Heart left ventricle (tissue), 16 donors: ENCODE measurements at regions not wholly inside any gene's neighbourhood (a gene's known extent, or its start where the extent isn't known, plus 50 kb on each side); places are given as distances from the start of the nearest gene placed in this dataset.
"Not testable (repeated sequence)": the region's sequence is repeated elsewhere in the genome, so short reads cannot be mapped to it uniquely, and the experiment has no call there.

Source experiments
- ATAC-seq, 4 donors: fragments of 200-7000 bp; cut with Tn5 transposase; one replicate each; pipeline ENCODE4 v1.9.1; 2020 to 2022; ENCODE audit warnings: moderate library complexity in 4 of 4, mild to moderate bottlenecking in 3 of 4, moderate number of reproducible peaks in 1 of 4
- DNase-seq, 5 donors: peaks; one replicate each; pipeline ENCODE4 v3.0.0-alpha.2; 2020
- H3K27ac ChIP-seq, 12 donors: fragments of 200-600 bp; sonication (generic) in 4 of 12; one replicate each; pipeline versions ENCODE4 v1.5.0 to v1.8.0; 2016 to 2022; ENCODE audit warnings: mild to moderate bottlenecking in 2 of 12
- H3K27me3 ChIP-seq, 9 donors: fragments of 200-600 bp; sonication (generic) in 2 of 9; one replicate each; pipeline versions ENCODE4 v1.5.1 to v1.8.0; 2016 to 2022; ENCODE audit warnings: mild to moderate bottlenecking in 3 of 9
- H3K36me3 ChIP-seq, 9 donors: fragments of 200-600 bp; sonication (generic) in 2 of 9; one replicate each; pipeline versions ENCODE4 v1.5.0 to v1.8.0; 2018 to 2022; ENCODE audit warnings: mild to moderate bottlenecking in 2 of 9
- H3K4me1 ChIP-seq, 12 donors: fragments of 200-600 bp; sonication (generic) in 4 of 12; one replicate each; pipeline versions ENCODE4 v1.5.0 to v1.8.0; 2016 to 2022; ENCODE audit warnings: mild to moderate bottlenecking in 3 of 12
- H3K4me3 ChIP-seq, 12 donors: fragments of 200-600 bp; sonication (generic) in 4 of 12; one replicate each; pipeline versions ENCODE4 v1.5.0 to v1.8.0; 2017 to 2022; ENCODE audit warnings: mild to moderate bottlenecking in 9 of 12, moderate library complexity in 4 of 12
- H3K9me3 ChIP-seq, 12 donors: fragments of 200-600 bp; sonication (generic) in 4 of 12; one replicate each; pipeline versions ENCODE4 v1.5.0 to v1.8.0; 2016 to 2022; ENCODE audit warnings: mild to moderate bottlenecking in 1 of 12
- POLR2A ChIP-seq, 2 donors: fragments of 450-650 bp; IDR thresholded peaks; one replicate each; pipeline ENCODE4 v1.6.1; 2017; ENCODE audit warnings: antibody characterized with exemption in 2 of 2, mild to moderate bottlenecking in 2 of 2, moderate library complexity in 2 of 2
- WGBS, 4 donors: extraction: QIAGEN DNeasy Blood & Tissue Kit in 2 of 4; methylation state at CpG; one replicate each; pipeline versions ENCODE4 v1.1.5 to v1.1.7; 2013 to 2018; 5-methylcytosine and 5-hydroxymethylcytosine counted together
- intact Hi-C, 10 donors: fragments of 100-400 bp; cut with DNase I; formaldehyde crosslinking; loops; one replicate each; pipeline versions ENCODE4 v1.11.1 to v1.14.2; 2022
- TF ChIP-seq, protein P1 (sequence below), 12 donors: fragments of 200-600 bp; sonication (generic) in 4 of 12; IDR thresholded peaks; one replicate each; pipeline versions ENCODE4 v1.5.0 to v1.8.0; 2018 to 2022; ENCODE audit warnings: antibody characterized with exemption in 12 of 12, mild to moderate bottlenecking in 5 of 12
- donor health status: ischemic (EF 13 %, LVEDD 7.1; RV severe dilation, severe dysfunction).
- donor health status: healthy with polysubstance abuse.
- donor health status: DM: no; HTN: yes; CAD: no.
- donor health status: DM: no; HTN: no; CAD: no.
- donor health status: ischemic (EF 25% LVEDD 6.9; RV normal size, moderate dysfunction).
- donor health status: ischemic (EF 25% LVEDD 5.7; RV mildly dilated, moderate dysfunction).
- donor health status: healthy.
- donor health status: DM: yes; HTN: yes; CAD: no.
- donor health status: ischemic (EF 35%, LVEDD 5.7; RV mildly dilated, moderate dysfunction).
- donor health status: nonischemic (EF 11% LVEDD 7.7; RV severe dilation, severe dysfunction).
- donor health status: DM: yes; HTN: yes; CAD: no.
- donor health status: PGD.
- donor health status: ischemic (EF 29% LVEDD 5.4; RV normal size, mild dysfunction).
- donor health status: nonischemic (EF 23%, LVEDD 6.1; RV moderate dilation, normal function).

DNA sequence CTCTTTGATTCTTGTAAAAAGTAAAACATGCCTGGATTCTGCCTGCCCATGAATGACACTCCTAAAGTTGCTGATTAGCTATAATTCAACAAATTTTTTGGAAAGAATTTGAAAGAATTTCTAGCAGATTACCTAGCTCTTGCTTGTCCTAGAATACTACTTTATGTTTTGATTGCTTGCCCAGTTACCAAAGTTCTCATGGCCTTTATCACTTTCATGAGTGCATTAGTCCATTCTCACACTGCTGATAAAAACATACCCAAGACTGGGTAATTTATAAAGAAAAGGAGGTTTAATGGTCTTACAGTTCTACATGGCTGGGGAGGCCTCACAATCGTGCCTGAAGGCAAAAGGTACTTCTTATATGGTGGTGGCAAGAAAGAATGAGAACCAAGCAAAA is 1137.3 kb downstream of the SORCS1 start:
- no peaks in the 10 kb centered on the region for H3K36me3 ChIP-seq
- DNase-seq (no peak), ATAC-seq (no peak)
- intact Hi-C loops = no loop called here
- no peaks in the 10 kb centered on the region for H3K27me3 ChIP-seq
- WGBS, 4 donors = 47 to 56% (median 54%) methylated on average over 1 of the region's 1 CpG
- no peak overlapping the region for H3K4me3 ChIP-seq
- H3K27ac ChIP-seq = no peak overlapping the region
- TF ChIP-seq POLR2A (IDR thresholded peaks at IDR 0.05) = no peak
- TF ChIP-seq, protein P1, sequence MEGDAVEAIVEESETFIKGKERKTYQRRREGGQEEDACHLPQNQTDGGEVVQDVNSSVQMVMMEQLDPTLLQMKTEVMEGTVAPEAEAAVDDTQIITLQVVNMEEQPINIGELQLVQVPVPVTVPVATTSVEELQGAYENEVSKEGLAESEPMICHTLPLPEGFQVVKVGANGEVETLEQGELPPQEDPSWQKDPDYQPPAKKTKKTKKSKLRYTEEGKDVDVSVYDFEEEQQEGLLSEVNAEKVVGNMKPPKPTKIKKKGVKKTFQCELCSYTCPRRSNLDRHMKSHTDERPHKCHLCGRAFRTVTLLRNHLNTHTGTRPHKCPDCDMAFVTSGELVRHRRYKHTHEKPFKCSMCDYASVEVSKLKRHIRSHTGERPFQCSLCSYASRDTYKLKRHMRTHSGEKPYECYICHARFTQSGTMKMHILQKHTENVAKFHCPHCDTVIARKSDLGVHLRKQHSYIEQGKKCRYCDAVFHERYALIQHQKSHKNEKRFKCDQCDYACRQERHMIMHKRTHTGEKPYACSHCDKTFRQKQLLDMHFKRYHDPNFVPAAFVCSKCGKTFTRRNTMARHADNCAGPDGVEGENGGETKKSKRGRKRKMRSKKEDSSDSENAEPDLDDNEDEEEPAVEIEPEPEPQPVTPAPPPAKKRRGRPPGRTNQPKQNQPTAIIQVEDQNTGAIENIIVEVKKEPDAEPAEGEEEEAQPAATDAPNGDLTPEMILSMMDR (IDR thresholded peaks at IDR 0.05) = no peak
- no peaks in the 10 kb centered on the region for H3K4me1 ChIP-seq
- no peaks in the 10 kb centered on the region for H3K9me3 ChIP-seq

DNA sequence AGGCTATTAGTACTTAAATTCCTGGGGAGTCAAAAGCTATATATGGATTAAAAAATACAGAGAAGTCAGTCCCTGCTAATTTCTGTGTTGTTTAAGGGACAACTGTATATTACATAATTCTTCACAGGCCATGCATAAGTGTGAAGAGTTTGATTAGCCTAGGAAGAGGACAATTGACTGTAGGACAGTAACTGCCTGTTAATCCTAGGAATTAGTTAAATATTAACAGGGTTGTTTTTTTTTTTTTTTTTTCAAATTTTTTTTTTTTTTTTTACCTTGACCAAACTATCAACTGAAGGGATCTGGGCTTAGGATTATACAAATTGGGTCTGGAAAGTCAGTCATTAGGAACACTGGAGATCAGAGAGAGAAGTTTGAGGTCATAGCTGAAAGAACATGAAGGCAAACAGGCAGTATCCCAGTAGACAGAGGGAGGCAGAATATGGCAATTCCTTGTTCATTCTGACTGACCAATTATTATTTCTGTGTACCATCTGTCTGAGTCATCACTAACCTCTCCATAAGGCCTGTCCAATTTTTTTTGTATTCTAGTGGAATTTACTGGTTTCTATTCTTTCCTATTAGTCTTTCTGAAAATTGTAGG is 1139.2 kb downstream of the SORCS1 start:
- H3K36me3 ChIP-seq = no peaks in the 10 kb centered on the region
- intact Hi-C loops = no loop called here
- ATAC-seq = no peak

DNA sequence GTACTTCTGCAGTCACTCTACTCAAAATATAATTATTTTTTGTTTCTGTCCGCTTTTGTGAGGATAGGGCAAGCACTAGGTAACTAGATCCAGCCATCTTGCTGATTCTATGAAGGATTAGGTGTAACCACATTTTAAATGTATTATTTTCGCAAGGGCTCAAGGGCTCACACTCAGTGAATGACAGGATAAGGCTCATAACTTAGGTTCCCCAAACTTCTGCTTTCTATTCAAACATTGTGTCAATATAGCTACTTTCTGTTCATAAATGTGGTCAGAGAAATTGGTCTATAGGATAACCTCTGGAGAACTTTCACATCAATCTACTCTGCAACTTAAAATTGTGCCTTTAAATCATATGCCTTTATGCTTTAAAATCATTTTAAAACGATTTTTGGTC is 1141.2 kb downstream of the SORCS1 start:
- 68 to 78% (median 70%) methylated on average over 3 of the region's 3 CpGs for WGBS, 4 donors
- TF ChIP-seq POLR2A (IDR thresholded peaks at IDR 0.05) = no peak
- TF ChIP-seq, protein P1 (IDR thresholded peaks at IDR 0.05) = no peak
- intact Hi-C loops = no loop called here
- DNase-seq (no peak), ATAC-seq (no peak)
- no peaks in the 10 kb centered on the region for H3K36me3 ChIP-seq
- H3K4me3 ChIP-seq = no peak overlapping the region
- no peaks in the 10 kb centered on the region for H3K4me1 ChIP-seq
- H3K27ac ChIP-seq = no peak overlapping the region
- H3K9me3 ChIP-seq = no peaks in the 10 kb centered on the region
- no peaks in the 10 kb centered on the region for H3K27me3 ChIP-seq

More for the DNA sequence above, 1139.2 kb downstream of the SORCS1 start:
- Histone ChIP-seq H3K9me3 (no peaks in the 10 kb centered on the region), H3K27ac (no peak overlapping the region), H3K4me1 (no peaks in the 10 kb centered on the region), H3K4me3 (no peak overlapping the region), H3K27me3 (no peaks in the 10 kb centered on the region)
- DNase-seq = no peak
- TF ChIP-seq, protein P1 (IDR thresholded peaks at IDR 0.05) = no peak
- no peak for TF ChIP-seq POLR2A (IDR thresholded peaks at IDR 0.05)

DNA sequence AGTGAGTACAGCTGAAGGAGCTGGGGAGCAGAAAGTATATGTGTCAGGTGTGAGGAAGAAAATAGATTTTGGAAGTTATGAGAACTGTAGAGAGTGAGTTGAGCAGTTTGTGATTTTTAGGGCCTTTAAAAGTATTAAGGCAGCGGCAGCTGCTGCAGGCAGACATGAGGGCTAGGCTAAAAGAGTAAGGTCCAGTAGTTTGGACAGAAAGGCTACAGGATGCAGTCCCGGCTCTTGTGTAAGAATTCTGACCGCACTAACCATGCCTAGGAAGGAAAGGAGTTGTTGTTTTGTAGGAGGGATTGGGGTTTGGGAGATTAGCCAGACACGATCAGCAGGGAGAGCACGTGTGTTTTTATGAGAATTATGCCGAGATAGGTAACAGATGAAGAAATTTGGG is 1144.9 kb downstream of the SORCS1 start:
- intact Hi-C loops = not testable (repeated sequence)

DNA sequence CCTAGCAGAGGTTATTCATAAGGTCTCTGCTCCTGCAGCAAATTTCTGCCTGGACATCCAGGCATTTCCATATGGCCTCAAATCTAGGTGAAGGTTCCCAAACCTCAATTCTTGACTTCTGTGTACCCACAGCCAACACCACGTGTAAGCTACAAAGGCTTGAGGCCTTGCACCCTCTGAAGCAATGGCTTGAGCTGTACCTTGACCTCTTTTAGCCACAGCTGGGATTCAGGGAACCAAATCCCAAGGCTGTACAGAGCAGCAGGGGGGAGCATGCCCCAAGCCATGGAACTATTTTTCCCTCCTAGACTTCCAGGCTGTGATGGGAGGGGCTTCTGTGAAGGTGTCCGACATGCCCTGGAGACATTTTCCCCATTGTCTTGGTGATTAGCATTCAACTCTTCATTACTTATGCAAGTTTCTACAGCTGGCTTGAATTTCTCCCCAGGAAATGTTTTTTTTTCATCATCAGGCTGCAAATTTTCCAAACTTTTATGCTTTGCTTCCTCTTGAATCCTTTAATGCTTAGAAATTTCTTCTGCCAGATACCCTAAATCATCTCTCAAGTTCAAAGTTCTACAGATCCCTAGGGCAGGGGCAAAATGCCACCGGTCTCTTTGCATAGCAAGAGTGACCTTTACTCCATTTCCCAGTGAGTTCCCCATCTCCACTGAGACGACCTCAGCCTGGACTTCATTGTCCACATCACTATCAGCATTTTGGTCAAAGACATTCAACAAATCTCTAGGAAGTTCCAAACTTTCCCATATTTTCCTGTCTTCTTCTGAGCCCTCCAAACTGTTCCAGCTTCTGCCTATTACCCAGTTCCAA is 1148.9 kb downstream of the SORCS1 start:
- WGBS, 4 donors = 65 to 76% (median 70%) methylated on average over 4 of the region's 4 CpGs

More for the DNA sequence above, 1144.9 kb downstream of the SORCS1 start:
- not testable (repeated sequence) for H3K27me3 ChIP-seq, H3K36me3 ChIP-seq, H3K4me1 ChIP-seq, H3K4me3 ChIP-seq, ATAC-seq, DNase-seq, H3K27ac ChIP-seq, H3K9me3 ChIP-seq
- whole genome bisulfite sequencing, 4 donors = 71 to 83% (median 79%) methylated on average over 6 of the region's 6 CpGs

More for the DNA sequence above, 1148.9 kb downstream of the SORCS1 start:
- DNase-seq, intact Hi-C loops, H3K27me3 ChIP-seq, H3K27ac ChIP-seq, H3K4me1 ChIP-seq, ATAC-seq, H3K9me3 ChIP-seq, H3K36me3 ChIP-seq, H3K4me3 ChIP-seq: not testable (repeated sequence)
